Gastroesophageal sphincter (tissue), 4 donors: ENCODE measurements at regions not wholly inside any gene's neighbourhood (a gene's known extent, or its start where the extent isn't known, plus 50 kb on each side); places are given as distances from the start of the nearest gene placed in this dataset.

Source experiments
- ATAC-seq: fragments of 150-250 bp; one replicate; pipeline ENCODE4 v1.9.1; 2016; ENCODE audit warnings: mild to moderate bottlenecking, moderate library complexity
- H3K27ac ChIP-seq, 4 donors: fragments of 200-600 bp; sonication (generic) in 3 of 4; 1 replicate in 3 of 4; 2 replicates in 1 of 4; pipeline ENCODE4 v1.5.1; 2016 to 2019
- H3K27me3 ChIP-seq: fragments of 200-600 bp; sonication (generic); one replicate; pipeline ENCODE4 v1.5.1; 2019
- H3K36me3 ChIP-seq, 2 donors: fragments of 200-600 bp; sonication (generic); one replicate each; pipeline ENCODE4 v1.5.1; 2019; ENCODE audit warnings: control low read depth in 1 of 2
- H3K4me1 ChIP-seq, 3 donors: fragments of 200-600 bp; sonication (generic); 1 replicate in 2 of 3; 2 replicates in 1 of 3; pipeline ENCODE4 v1.5.1; 2016 to 2019; ENCODE audit warnings: control low read depth in 2 of 3
- H3K4me3 ChIP-seq, 2 donors: fragments of 200-600 bp; sonication (generic); one replicate each; pipeline ENCODE4 v1.5.1; 2019; ENCODE audit warnings: mild to moderate bottlenecking in 1 of 2, moderate library complexity in 1 of 2
- H3K9me3 ChIP-seq, 3 donors: fragments of 200-600 bp; sonication (generic); one replicate each; pipeline ENCODE4 v1.5.1; 2017 to 2019; ENCODE audit warnings: control low read depth in 2 of 3
- CTCF ChIP-seq, 4 experiments: fragments of 200-600 bp in 2 of 4; fragments of 450-650 bp in 2 of 4; sonication (generic) in 1 of 4; IDR thresholded peaks; one replicate each; pipeline ENCODE4 v1.5.1; 2017 to 2019; ENCODE audit warnings: antibody characterized with exemption in 4 of 4, mild to moderate bottlenecking in 2 of 4, moderate library complexity in 2 of 4
- EP300 ChIP-seq: sonication (generic); formaldehyde crosslinking; IDR thresholded peaks from one replicate; pipeline ENCODE4 v1.6.1; 2017; ENCODE audit warnings: antibody characterized with exemption, mild to moderate bottlenecking
- POLR2A ChIP-seq, 2 donors: fragments of 450-650 bp; IDR thresholded peaks; one replicate each; pipeline ENCODE4 v1.6.1; 2017; ENCODE audit warnings: antibody characterized with exemption in 2 of 2, mild to moderate bottlenecking in 2 of 2, moderate library complexity in 1 of 2
- POLR2AphosphoS5 ChIP-seq: sonication (generic); formaldehyde crosslinking; IDR thresholded peaks from one replicate; pipeline ENCODE4 v1.6.1; 2017; ENCODE audit warnings: antibody characterized with exemption
- WGBS, 2 donors: methylation state at CpG; one replicate each; pipeline ENCODE4 v1.1.5; 2018; ENCODE audit warnings: low coverage in 1 of 2; 5-methylcytosine and 5-hydroxymethylcytosine counted together

- Histone ChIP-seq H3K27me3 (no peaks in the 10 kb centered on the region), H3K36me3 (no peaks in the 10 kb centered on the region), H3K4me1 (no peaks in the 10 kb centered on the region), H3K9me3 (no peaks in the 10 kb centered on the region), H3K27ac (no peak overlapping the region), H3K4me3 (no peak overlapping the region)
- ATAC-seq = no peak
- 79 to 88% methylated on average over 3 of the region's 3 CpGs for WGBS, 2 donors
- no peak for TF ChIP-seq POLR2A (IDR thresholded peaks at IDR 0.05)
- no peak for TF ChIP-seq POLR2AphosphoS5
- TF ChIP-seq EP300 = no peak
- TF ChIP-seq CTCF (IDR thresholded peaks at IDR 0.05) = no peak
Observed at GRCh38 chr7:114050571-114050970, 131.8 kb upstream of the PPP1R3A start.

- WGBS, 2 donors = 78 to 83% methylated on average over 5 to 11 of the region's 12 CpGs
- H3K4me3 ChIP-seq = no peak overlapping the region
Observed at GRCh38 chr7:114048386-114049235, 129.8 kb upstream of the PPP1R3A start.

GRCh38 chr7:114047889-114048288 is 129.1 kb upstream of the PPP1R3A start:
- WGBS, 2 donors = 58 to 88% methylated on average over 1 to 2 of the region's 2 CpGs
- no peaks in the 10 kb centered on the region for H3K4me1 ChIP-seq
- H3K4me3 ChIP-seq = no peak overlapping the region
- no peaks in the 10 kb centered on the region for H3K27me3 ChIP-seq
- H3K36me3 ChIP-seq = no peaks in the 10 kb centered on the region
- H3K27ac ChIP-seq = no peak overlapping the region
- TF ChIP-seq EP300 (no peak), POLR2A (IDR thresholded peaks at IDR 0.05) (no peak), CTCF (IDR thresholded peaks at IDR 0.05) (no peak), POLR2AphosphoS5 (no peak)
- ATAC-seq = no peak
- no peaks in the 10 kb centered on the region for H3K9me3 ChIP-seq

More at GRCh38 chr7:114048386-114049235, 129.8 kb upstream of the PPP1R3A start:
- no peaks in the 10 kb centered on the region for H3K36me3 ChIP-seq
- no peaks in the 10 kb centered on the region for H3K9me3 ChIP-seq
- no peaks in the 10 kb centered on the region for H3K27me3 ChIP-seq
- no peak overlapping the region for H3K27ac ChIP-seq
- peak; percentile 13 for ATAC-seq
- TF ChIP-seq CTCF (IDR thresholded peaks at IDR 0.05) (no peak), POLR2AphosphoS5 (no peak), EP300 (no peak), POLR2A (IDR thresholded peaks at IDR 0.05) (no peak)
- no peaks in the 10 kb centered on the region for H3K4me1 ChIP-seq

- 96 to 100% methylated on average over 2 of the region's 2 CpGs for WGBS, 2 donors
- Histone ChIP-seq H3K27me3 (no peaks in the 10 kb centered on the region), H3K9me3 (no peaks in the 10 kb centered on the region), H3K4me1 (no peaks in the 10 kb centered on the region), H3K36me3 (no peaks in the 10 kb centered on the region), H3K27ac (no peak overlapping the region), H3K4me3 (no peak overlapping the region)
- TF ChIP-seq POLR2A (IDR thresholded peaks at IDR 0.05) = no peak
- TF ChIP-seq EP300 = no peak
- no peak for TF ChIP-seq POLR2AphosphoS5
- no peak for TF ChIP-seq CTCF (IDR thresholded peaks at IDR 0.05)
- ATAC-seq = no peak
Observed at GRCh38 chr7:114033475-114033874, 114.7 kb upstream of the PPP1R3A start.

- ATAC-seq = no peak
- WGBS, 2 donors = 0 to 5% methylated on average over 1 of the region's 1 CpG
- H3K36me3 ChIP-seq = no peaks in the 10 kb centered on the region
- H3K27me3 ChIP-seq = no peaks in the 10 kb centered on the region
- TF ChIP-seq CTCF (IDR thresholded peaks at IDR 0.05) (peak; percentile 53 to 65 (median 56)), EP300 (no peak)
- no peak overlapping the region for H3K27ac ChIP-seq
- H3K4me1 ChIP-seq = no peaks in the 10 kb centered on the region
- H3K9me3 ChIP-seq = no peaks in the 10 kb centered on the region
- H3K4me3 ChIP-seq = no peak overlapping the region
Observed at GRCh38 chr7:114026486-114027089, 107.8 kb upstream of the PPP1R3A start.
